B cell (primary cell): ENCODE measurements at regions not wholly inside any gene's neighbourhood (a gene's known extent, or its start where the extent isn't known, plus 50 kb on each side); places are given as distances from the start of the nearest gene placed in this dataset.

Source experiments
- ATAC-seq: fragments of 200-7000 bp; cut with Tn5 transposase; one replicate; pipeline ENCODE4 v1.10.0; 2021; ENCODE audit warnings: low read depth, mild to moderate bottlenecking, moderate number of reproducible peaks, moderate library complexity
- CTCF ChIA-PET: fragments of 350-600 bp; sonication (Branson Sonifier 250); formaldehyde crosslinking; loops from one replicate; lab custom pipeline; 2021; ENCODE audit warnings: antibody characterized with exemption, inconsistent platforms; lab: Charles Lee
- POLR2A ChIA-PET: fragments of 350-600 bp; sonication (Branson Sonifier 250); formaldehyde crosslinking; loops from one replicate; lab custom pipeline; 2021; ENCODE audit warnings: antibody characterized with exemption; lab: Charles Lee
- DNase-seq: peaks from one replicate; pipeline ENCODE4 v3.0.0; 2013
- H2AFZ ChIP-seq: 2 replicates; pipeline ENCODE4 v1.6.1; 2012; ENCODE audit warnings: mild to moderate bottlenecking, low read depth, low read length; ENCODE audit not compliant: insufficient read depth, poor library complexity, severe bottlenecking
- H3K27ac ChIP-seq, 2 donors: 1 replicate in 1 of 2; 2 replicates in 1 of 2; pipeline ENCODE4 v1.5.1; 2012 to 2013; ENCODE audit warnings: low read length in 2 of 2, mild to moderate bottlenecking in 2 of 2, moderate library complexity in 1 of 2
- H3K27me3 ChIP-seq, 4 experiments: fragments of 200-600 bp in 1 of 4; sonication (generic) in 1 of 4; replicated peaks in 1 of 4; 1 replicate in 2 of 4; 2 replicates in 2 of 4; pipeline versions ENCODE4 v1.6.1 to v1.7.0; 2013 to 2016; ENCODE audit warnings: low read length in 3 of 4, mild to moderate bottlenecking in 2 of 4, mixed read lengths in 1 of 4, moderate library complexity in 1 of 4; ENCODE audit not compliant: insufficient read depth in 4 of 4, control insufficient read depth in 3 of 4; ENCODE audit errors: control extremely low read depth in 1 of 4
- H3K36me3 ChIP-seq, 2 experiments: replicated peaks in 1 of 2; 1 replicate in 1 of 2; 2 replicates in 1 of 2; pipeline versions ENCODE4 v1.6.1 to v1.7.1; 2013; ENCODE audit warnings: low read length in 1 of 2; ENCODE audit not compliant: insufficient read depth in 2 of 2, control insufficient read depth in 1 of 2; ENCODE audit errors: control extremely low read depth in 1 of 2, extremely low read depth in 1 of 2
- H3K4me1 ChIP-seq, 2 donors: fragments of 200-600 bp in 1 of 2; sonication (generic) in 1 of 2; 1 replicate in 1 of 2; 2 replicates in 1 of 2; pipeline versions ENCODE4 v1.5.1 to v1.6.1; 2013 to 2017; ENCODE audit warnings: low read length in 2 of 2; ENCODE audit not compliant: control insufficient read depth in 2 of 2, insufficient read depth in 2 of 2
- H3K4me2 ChIP-seq: replicated peaks from 2 replicates; pipeline ENCODE3; 2012; ENCODE audit warnings: mild to moderate bottlenecking, low read depth, low read length; ENCODE audit not compliant: poor library complexity, severe bottlenecking
- H3K4me3 ChIP-seq, 5 experiments: fragments of 200-600 bp in 1 of 5; sonication (generic) in 1 of 5; 1 replicate in 3 of 5; 2 replicates in 2 of 5; pipeline versions ENCODE4 v1.5.1 to v1.7.0; 2011 to 2016; ENCODE audit warnings: low read length in 4 of 5, mild to moderate bottlenecking in 4 of 5, low read depth in 2 of 5, control low read depth in 1 of 5, moderate library complexity in 1 of 5; ENCODE audit not compliant: insufficient read depth in 1 of 5; ENCODE audit errors: control extremely low read depth in 1 of 5, extremely low read depth in 1 of 5
- H3K79me2 ChIP-seq: fragments of 200-600 bp; sonication (generic); one replicate; pipeline ENCODE4 v1.6.0; 2016; ENCODE audit warnings: low read length; ENCODE audit not compliant: control insufficient read depth, insufficient read depth
- H3K9ac ChIP-seq: fragments of 200-600 bp; sonication (generic); 2 replicates; pipeline ENCODE4 v1.6.1; 2017; ENCODE audit warnings: mild to moderate bottlenecking, low read length, moderate library complexity
- H3K9me3 ChIP-seq, 3 donors: one replicate each; pipeline versions ENCODE4 v1.6.1 to v1.7.1; 2013; ENCODE audit warnings: low read length in 2 of 3; ENCODE audit not compliant: control insufficient read depth in 2 of 3, insufficient read depth in 1 of 3; ENCODE audit errors: control extremely low read depth in 1 of 3
- H4K20me1 ChIP-seq: 2 replicates; pipeline ENCODE4 v1.6.0; 2012; ENCODE audit warnings: mild to moderate bottlenecking, low read length; ENCODE audit not compliant: insufficient read depth, control insufficient read depth, poor library complexity, severe bottlenecking
- H3K27ac Mint-ChIP-seq: one replicate; pipeline ENCODE4 v1.8.0; 2021; ENCODE audit warnings: mixed read lengths
- H3K27me3 Mint-ChIP-seq: one replicate; pipeline ENCODE4 v1.8.0; 2021; ENCODE audit warnings: mixed read lengths
- H3K4me1 Mint-ChIP-seq: one replicate; pipeline ENCODE4 v1.8.0; 2021; ENCODE audit warnings: mixed read lengths
- H3K4me3 Mint-ChIP-seq: one replicate; pipeline ENCODE4 v1.8.0; 2021; ENCODE audit warnings: mixed read lengths
- H3K9me3 Mint-ChIP-seq: one replicate; pipeline ENCODE4 v1.8.0; 2022; ENCODE audit warnings: mixed read lengths; ENCODE audit not compliant: insufficient read depth
- EZH2 ChIP-seq: IDR thresholded peaks from 2 replicates; pipeline ENCODE4 v1.6.1; 2012; ENCODE audit warnings: borderline replicate concordance, low read depth, mild to moderate bottlenecking, moderate library complexity, low read length; ENCODE audit not compliant: insufficient read depth, poor library complexity, severe bottlenecking
- WGBS: methylation state at CpG from one replicate; pipeline ENCODE4 v1.1.5; 2013; ENCODE audit warnings: missing lambda C conversion rate; ENCODE audit not compliant: insufficient coverage; 5-methylcytosine and 5-hydroxymethylcytosine counted together
- intact Hi-C: fragments of 100-400 bp; cut with micrococcal nuclease; formaldehyde crosslinking; loops from one replicate; pipeline ENCODE4 v1.10.0; 2022
- TF ChIP-seq, protein P1 (sequence below): fragments of 200-600 bp; IDR thresholded peaks from one replicate; pipeline ENCODE4 v1.8.0; 2022; ENCODE audit warnings: antibody characterized with exemption, mild to moderate bottlenecking

DNA sequence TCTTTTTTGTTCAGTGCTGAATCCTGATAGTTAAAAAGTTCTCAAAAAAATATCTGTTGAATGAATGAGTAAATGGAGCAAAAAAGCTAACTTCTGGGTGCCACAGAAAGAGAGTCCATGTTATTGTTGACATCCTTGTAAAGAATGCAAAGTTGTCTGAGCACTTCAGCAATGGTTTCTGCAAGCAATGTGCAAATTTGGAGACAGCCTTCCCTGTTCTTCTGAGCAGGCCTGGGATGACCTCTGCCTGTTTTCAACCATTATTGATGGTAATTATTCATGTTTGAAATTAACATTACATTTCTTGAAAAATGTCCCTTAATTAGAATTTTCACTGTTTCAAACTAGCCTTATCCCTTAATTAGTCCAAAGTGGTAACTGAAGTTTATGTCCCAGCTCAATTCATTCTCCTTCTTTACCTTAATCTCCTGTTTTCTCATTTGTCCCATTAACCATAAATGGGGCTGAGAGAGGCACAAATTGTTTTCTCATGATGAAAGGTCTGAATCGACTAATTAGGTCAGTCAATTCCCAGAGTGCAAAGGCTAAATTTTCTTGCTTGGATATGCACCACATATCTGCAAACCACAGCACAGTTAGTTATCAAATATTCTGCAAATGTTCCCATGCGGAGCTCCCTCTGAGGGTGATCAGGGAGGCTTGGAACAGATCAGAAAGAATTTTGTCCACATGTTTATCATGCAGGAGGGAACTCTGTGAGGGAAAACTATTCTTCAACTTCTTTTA is 139.4 kb upstream of the KRR1 start:
- intact Hi-C loops: no loop called here
- Histone ChIP-seq H3K9ac (no peak overlapping the region), H3K27me3 (peaks cover 0 to 2% (median 0%) of the 10 kb centered on the region in 4 experiments), H3K4me3 (no peak overlapping the region), H3K4me1 (no peaks in the 10 kb centered on the region), H4K20me1 (no peaks in the 10 kb centered on the region), H3K9me3 (no peaks in the 10 kb centered on the region), H3K27ac (no peak overlapping the region), H3K79me2 (no peaks in the 10 kb centered on the region), H3K4me2 (no peak overlapping the region), H3K36me3 (no peaks in the 10 kb centered on the region), H2AFZ (no peak overlapping the region)
- no CpG with 5 or more reads among the region's 2 CpGs for WGBS
- Mint-ChIP-seq H3K4me1 (no peaks in the 10 kb centered on the region), H3K4me3 (no peak overlapping the region), H3K27ac (no peak overlapping the region), H3K9me3 (no peaks in the 10 kb centered on the region), H3K27me3 (peaks cover 5% of the 10 kb centered on the region)
- TF ChIP-seq, protein P1, sequence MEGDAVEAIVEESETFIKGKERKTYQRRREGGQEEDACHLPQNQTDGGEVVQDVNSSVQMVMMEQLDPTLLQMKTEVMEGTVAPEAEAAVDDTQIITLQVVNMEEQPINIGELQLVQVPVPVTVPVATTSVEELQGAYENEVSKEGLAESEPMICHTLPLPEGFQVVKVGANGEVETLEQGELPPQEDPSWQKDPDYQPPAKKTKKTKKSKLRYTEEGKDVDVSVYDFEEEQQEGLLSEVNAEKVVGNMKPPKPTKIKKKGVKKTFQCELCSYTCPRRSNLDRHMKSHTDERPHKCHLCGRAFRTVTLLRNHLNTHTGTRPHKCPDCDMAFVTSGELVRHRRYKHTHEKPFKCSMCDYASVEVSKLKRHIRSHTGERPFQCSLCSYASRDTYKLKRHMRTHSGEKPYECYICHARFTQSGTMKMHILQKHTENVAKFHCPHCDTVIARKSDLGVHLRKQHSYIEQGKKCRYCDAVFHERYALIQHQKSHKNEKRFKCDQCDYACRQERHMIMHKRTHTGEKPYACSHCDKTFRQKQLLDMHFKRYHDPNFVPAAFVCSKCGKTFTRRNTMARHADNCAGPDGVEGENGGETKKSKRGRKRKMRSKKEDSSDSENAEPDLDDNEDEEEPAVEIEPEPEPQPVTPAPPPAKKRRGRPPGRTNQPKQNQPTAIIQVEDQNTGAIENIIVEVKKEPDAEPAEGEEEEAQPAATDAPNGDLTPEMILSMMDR: no peak
- no peak for TF ChIP-seq EZH2
- ATAC-seq: no peak
- ChIA-PET POLR2A (no interaction called here), CTCF (no interaction called here)
- DNase-seq: no peak

DNA sequence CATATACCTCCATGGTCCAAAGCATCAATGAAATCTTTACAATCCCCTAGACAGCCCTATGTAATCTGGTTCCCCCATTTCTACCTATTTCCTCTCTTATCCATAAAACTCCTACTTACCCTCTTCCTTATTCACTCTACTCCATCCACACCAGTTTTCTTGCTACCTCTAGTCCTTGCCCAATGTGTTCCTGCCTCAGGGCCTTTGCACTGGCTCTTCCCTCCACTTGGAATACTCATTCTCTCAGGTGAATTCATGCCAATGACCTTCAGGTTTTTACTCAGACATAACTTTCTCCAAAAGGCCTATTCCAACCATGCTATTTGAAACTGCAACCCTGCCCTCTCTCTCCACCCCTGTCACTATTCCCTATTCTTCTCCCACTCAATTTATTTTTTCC is 138.7 kb upstream of the KRR1 start:
- POLR2A ChIA-PET: no interaction called here
- CTCF ChIA-PET: no interaction called here

More for the DNA sequence above, 138.7 kb upstream of the KRR1 start:
- Histone ChIP-seq H3K36me3 (no peaks in the 10 kb centered on the region), H3K4me3 (no peak overlapping the region), H3K4me2 (no peak overlapping the region), H4K20me1 (no peaks in the 10 kb centered on the region), H3K27ac (no peak overlapping the region), H3K9ac (no peak overlapping the region), H3K79me2 (no peaks in the 10 kb centered on the region), H2AFZ (no peak overlapping the region), H3K27me3 (peaks cover 0 to 2% (median 0%) of the 10 kb centered on the region in 4 experiments), H3K4me1 (no peaks in the 10 kb centered on the region), H3K9me3 (no peaks in the 10 kb centered on the region)
- Mint-ChIP-seq H3K4me3 (no peak overlapping the region), H3K9me3 (no peaks in the 10 kb centered on the region), H3K27ac (no peak overlapping the region), H3K27me3 (peaks cover 5% of the 10 kb centered on the region), H3K4me1 (peaks cover 1% of the 10 kb centered on the region)
- DNase-seq: no peak
- no peak for TF ChIP-seq EZH2
- TF ChIP-seq, protein P1: no peak
- no peak for ATAC-seq
- intact Hi-C loops: no loop called here
